Dermis microvascular lymphatic vessel endothelial cell (primary cell): ENCODE measurements at regions not wholly inside any gene's neighbourhood (a gene's known extent, or its start where the extent isn't known, plus 50 kb on each side); places are given as distances from the start of the nearest gene placed in this dataset.

Source experiments
- DNase-seq, 2 donors: peaks; one replicate each; pipeline versions ENCODE4 v3.0.0 to v3.0.0-alpha.2; 2010; ENCODE audit warnings: low read depth in 2 of 2

DNA sequence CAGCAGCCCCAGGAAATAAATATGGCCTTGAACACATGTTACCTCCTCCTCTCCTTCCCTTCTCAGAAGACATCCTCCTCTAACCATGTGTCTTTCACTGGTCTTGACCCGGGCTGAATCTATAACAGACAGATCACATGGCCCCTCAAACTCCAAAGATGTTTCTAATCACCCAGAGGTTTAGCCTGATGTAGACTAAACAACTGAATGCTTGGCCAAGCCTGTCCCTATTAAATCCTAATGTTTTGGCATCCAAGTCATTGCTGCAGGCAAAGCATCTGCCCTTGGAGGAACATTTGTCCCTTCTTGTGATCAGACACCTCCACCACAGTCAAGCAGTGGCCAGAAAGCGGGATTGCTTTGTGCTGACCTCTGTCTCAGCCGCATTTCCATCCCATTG is 65.5 kb downstream of the ANKRD60 start:
- DNase-seq, result no peak

DNA sequence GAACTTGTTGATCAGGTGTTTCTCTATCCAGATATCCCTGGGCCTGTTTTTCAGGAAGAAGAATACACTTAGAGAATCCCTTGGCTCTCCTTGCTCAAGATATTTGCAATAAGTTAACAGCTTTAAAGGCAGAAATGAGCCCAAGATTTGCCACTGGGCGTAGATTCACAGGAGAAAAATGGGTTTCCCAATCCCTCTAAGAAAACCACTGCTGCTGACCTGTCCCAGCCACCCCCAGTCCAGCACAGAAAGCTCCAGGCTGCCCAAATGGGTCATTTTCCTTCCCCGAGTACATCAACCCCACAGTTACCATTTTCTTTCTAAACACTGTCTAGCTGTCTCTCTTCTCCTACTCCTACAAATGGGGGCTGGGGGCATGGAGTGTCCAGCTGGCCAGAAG is 67.3 kb downstream of the ANKRD60 start:
- DNase-seq, result no peak

DNA sequence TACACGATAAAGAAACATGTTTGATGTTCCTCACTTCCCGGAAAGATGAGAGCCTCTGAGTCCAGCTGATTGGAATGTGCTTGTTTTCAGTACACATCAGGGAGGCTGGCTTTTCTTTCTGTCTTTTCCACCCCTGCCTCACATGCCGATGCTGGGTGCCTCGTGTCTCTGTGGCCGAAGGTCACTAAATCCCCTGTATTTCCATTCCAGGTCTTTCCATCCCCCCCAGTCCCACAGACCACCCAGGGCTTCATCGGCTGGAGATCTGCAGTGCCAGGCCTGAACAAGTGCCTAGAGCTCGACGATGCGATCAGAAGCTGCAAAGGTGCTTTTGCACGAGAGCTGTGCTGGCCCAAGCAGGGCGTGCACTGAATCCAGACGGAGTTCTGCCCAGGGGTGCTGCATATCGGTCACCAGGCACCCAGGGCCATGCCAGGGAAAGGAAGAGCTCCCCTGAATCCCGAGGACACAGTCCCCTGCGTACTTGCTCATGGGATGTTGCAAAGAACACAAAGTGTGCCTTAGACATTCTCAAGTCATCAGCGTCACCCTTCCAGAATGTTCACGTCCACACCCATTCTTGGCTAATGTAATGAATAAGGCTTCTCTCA is 67.9 kb downstream of the ANKRD60 start:
- no peak for DNase-seq

DNA sequence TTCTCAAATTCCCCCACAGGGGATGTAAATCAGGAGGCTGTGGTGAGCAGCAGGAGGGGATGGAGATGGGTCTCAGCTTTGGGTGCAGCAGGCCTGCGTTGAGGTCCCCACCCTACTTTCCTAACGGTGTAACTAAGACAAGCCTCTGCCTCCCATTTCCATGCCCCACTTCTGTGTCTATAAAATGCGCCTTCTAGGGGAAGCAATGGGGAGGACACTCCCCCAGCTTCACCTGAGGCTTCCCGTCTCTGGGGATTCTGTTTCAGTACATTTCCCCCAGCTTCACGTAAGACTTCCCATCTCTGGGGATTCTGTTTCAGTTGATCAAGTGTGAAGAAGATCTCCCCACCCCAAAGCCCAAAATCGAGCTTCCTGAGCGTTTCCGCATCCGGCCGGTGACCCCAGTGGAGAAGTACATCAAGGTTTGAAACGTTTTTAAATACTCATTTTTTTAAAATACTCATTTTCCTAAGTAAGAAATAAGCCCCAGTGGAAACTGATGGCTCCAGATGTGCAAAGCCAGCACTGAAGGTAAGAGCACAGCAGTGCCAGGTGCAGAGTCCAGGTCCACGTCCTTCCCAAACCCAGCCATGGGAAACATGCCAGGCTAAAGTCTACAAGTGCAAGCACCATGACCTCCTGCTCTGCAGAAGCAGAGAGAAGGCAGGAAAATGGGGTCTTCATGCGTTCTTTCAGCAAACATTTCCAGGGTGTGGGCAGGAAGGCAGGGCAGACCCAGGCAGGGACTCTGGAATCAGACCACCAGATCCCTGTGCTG is 73.1 kb downstream of the ANKRD60 start:
- no peak for DNase-seq

DNA sequence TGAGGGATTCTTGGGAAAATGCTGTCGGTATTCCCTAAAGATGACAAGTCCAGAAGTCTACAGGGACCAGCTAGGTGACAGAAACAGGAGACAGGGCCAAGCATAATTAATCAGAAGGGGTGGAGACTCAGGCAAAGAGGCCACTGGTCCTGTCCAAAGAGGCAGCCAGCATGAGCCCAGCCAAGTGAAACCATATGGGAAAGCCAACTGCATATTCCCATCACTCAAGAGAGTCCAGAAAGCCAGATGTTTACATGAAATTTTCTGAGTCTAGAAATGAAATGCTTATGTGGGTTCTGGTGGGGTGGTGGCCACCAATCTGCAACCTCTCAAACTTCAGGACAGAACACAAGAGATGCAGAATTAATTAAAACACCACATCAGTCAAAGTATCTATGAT is 74.3 kb downstream of the ANKRD60 start:
- no peak for DNase-seq

DNA sequence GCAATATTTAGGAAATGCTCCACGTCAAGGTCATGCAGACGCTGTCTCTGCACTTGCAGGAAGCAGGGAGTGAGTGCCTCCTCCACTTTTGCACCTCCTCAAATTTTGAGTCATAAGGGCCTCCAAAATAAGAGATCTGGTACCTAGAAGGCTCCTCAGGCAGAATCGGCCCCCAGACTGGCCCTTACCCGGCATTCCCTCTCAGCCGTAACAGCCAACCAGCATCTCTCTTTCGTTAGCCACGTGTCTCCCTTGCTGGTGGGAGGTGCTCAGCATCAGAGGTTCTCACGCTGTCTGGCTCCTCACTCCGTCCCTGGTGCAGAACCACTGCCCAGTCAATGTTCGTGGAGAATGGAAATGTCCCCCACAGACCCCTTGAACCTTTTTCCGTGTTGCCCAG is 75.3 kb downstream of the ANKRD60 start:
- no peak for DNase-seq

DNA sequence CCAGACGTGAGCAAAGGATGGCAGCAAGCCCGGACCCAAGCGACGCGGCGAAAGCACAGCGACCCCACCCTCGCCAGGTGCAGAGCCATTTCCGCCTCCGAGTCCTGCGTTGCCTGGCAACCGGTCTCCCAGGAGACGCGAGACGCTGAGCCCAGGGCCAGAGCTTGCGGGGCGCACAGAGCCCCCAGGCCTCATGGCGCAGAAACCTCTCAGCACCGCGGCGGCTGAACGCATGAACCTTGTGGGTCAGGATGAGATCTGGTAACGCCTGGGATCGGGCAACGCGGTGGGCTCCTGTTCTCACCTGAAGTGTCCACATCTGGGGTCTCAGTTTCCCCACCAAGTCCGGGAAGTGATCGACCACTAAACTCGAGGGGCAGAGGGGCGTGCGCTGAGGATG is 77.7 kb downstream of the ANKRD60 start:
- DNase-seq, result no peak

DNA sequence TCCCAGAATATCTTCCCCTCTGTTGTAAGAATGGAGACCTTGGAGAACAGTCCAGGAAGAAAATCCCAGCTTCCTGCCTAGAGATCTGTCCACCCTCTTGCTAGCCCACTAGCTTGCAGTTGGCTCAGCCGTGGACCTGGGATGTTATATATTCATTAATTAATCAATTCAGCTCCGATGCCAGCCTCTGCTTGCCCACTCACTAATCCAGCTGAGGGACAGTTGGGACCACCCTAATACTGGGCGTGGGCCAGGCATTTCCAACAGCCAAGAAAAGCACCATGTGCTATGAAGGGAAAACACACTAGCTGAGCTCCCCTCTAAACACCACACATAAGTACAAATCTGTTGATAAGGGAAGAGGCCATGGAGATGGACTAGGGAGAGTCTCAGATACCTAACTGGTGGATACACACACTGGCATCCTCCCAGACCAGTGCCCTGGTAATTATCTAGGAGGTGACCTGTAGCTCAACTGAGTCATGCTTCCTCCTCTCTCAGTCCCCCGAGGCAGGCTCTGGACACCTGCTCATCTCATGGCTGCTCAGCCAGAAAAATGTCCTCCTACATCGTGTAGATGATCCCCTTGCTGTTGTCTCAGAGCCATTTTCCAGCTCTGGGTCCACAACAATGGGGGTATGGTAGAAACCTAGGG is 78.9 kb downstream of the ANKRD60 start:
- no peak for DNase-seq

DNA sequence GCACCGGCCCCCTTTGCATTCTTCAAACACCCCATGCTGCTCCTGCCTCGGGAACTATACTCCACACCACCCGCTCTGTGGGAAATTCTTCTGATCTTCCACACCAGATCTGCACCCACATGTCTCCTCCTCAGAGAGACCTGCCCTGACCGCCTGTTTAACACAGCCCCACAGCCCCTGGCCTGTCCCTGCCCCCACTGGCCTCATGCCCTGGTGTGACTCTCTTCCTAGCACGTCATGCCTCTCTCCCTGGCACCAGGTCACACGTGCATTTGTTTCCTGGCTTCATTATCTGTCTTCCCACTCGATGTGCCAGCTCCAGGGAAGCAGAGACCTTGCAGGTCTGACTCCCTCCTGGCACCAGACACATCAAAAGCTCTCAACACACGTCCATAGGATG is 79.6 kb downstream of the ANKRD60 start:
- no peak for DNase-seq

DNA sequence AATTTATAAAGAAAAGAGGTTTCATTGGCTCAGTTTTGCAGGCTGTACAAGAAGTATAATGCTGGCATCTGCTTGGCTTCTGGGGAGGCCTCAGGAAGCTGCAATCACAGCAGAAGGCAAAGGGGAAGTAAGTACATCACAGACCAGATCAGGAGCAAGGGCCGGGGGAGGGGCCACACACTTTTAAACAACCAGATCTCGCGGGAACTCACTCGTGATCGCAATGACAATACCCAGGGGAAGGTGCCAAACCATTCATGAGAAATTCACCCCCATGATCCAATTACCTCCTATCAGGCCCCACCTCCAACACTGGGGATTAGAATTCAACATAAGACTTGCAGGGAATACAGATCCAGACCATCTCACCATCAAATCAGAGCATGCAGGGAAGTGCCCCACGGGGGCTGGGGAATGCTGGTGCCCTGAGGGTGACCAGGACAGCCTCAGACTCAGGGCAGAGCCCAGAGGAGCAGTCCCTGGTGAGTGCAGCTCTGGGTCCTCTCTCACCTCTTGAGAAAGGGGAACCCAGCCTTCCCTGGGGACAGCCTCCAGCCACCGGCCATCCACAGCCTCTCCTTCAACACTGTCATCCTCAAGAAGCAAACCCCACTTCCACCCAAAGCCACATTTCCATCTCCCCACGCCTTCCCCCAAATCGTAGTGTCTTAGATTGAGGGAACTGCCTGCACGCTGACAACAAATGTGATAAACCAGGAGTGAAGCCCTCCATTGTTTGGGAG is 80.7 kb downstream of the ANKRD60 start:
- DNase-seq, result no peak

DNA sequence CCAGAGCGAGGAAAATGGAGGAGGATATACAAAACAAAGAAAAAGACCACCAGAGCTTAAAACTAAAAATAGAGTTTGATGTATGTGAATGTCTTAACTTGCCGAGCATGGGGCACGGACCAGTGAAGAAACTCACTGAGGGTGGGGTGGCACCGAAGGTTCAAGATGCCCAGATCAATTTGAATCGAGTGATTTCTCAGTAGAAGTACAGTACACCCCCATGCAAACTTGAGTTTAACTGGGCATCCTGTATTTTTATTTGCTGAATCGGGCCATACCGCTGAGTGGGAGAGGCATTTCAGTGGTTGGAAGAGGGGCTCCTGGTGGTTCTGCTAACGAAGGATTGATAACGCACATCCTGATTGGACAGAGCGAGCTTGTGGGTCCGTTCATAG is 81.7 kb downstream of the ANKRD60 start:
- no peak for DNase-seq

DNA sequence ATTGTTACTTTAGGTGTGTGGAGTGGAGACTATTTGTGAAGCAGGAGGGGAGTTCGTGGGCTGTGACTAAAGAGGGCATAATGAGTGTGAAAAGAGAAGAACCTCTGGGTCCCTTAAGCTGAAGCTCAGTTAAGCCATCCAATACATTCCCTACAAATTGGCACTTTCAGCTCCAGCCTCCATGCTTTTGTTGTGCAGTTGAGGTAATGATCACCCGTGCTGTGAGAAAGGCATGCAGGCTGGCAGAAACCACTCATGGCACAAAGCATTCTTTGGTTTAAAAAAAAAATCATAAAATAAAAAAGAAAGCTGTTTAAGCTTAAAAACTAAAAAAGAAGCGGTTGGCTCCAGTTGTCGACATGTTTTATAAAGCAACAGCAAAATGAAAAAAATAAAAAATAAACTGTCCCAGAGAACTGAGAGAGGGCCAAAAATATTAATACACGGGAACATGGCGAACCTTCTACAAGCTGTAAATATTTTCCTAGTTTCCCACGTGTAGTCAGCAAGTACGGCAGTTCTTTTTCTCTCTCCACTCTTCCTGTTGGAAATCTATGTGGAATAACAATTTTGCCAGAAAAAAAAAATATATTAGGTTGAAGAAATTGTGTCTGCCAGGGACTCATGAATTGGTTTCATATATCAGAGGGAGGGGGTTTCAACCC is 82.2 kb downstream of the ANKRD60 start:
- no peak for DNase-seq

DNA sequence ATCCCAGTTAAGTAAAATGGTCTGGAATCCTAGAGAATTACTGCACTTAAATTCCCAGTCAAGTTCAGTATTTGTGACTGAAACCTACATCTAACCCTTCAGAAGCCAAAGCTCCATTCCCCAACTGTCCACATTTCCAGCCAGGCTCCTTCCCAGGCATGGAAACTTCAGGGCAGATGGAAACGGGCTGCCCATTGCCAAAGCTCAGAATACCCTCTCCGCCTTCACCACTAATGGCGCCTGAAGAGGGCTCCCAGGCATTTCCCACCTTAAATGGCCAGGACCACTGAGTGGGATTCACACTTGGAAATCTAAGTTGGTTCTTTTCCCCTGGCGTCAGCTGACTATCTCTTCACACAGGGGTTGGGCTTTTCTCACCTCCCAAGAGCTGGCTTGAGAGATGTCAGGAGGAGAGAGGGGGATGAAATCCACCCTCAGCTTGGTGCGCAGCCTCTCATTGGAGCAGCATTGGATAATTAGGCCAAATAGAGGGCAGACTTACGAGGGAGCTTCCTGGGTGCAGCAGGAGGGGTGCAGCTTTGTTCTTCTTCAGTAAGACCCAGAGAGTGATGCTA is 82.9 kb downstream of the ANKRD60 start:
- DNase-seq, result no peak

DNA sequence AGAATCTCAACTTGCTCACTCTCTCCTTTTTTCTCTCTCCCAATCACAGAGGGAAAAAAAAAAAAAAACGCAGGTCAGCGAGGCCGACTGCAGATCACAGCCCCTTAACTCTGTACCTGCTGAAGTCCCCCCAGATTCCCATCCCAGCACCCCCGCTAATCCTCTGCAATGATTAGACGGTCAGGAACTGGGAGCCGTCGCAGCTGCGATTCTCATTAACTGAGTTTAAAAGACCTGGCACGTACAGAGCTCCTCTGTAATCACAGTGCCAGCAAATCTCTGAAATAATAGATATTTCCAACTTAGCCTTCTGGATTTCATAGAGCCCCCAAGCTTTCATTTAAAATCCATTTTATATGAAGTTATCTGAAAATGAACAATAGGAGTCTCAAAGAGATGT is 84.4 kb downstream of the ANKRD60 start:
- DNase-seq, result no peak

DNA sequence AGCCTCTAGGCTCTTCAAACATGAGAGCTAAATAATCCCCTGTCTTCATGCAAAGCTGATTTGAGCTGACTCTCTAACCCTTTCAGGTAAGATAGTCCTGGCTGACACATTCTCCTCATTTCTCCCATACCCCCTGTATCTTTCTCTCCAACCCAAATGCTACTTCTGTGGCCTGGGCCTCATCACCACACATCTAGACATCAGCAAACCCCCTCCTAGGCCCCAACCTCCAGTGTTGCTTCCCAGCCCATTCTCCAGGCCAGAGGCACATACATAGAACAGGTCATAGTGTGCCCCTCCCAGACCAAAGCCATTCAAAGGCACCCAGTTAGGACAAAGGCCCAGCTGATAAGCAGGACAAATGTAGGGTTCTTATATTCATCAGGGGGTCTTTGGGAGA is 84.9 kb downstream of the ANKRD60 start:
- DNase-seq, result no peak

DNA sequence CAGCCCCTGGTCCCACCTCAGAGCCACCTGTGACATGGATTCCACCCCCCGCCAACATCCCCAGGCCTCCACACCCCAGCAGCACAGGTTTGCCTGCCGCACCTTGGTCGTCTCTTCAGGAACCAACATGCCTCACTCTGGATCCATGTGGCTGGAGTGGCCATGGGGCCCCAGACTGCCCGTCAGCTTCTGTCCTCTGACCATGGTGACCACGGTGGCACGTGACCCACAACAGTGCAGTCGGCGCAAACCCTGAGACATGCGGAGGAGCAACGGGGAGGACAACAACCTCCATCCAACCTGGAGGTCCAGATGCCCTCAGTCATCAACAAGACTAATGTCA is 85.6 kb downstream of the ANKRD60 start:
- no peak for DNase-seq

DNA sequence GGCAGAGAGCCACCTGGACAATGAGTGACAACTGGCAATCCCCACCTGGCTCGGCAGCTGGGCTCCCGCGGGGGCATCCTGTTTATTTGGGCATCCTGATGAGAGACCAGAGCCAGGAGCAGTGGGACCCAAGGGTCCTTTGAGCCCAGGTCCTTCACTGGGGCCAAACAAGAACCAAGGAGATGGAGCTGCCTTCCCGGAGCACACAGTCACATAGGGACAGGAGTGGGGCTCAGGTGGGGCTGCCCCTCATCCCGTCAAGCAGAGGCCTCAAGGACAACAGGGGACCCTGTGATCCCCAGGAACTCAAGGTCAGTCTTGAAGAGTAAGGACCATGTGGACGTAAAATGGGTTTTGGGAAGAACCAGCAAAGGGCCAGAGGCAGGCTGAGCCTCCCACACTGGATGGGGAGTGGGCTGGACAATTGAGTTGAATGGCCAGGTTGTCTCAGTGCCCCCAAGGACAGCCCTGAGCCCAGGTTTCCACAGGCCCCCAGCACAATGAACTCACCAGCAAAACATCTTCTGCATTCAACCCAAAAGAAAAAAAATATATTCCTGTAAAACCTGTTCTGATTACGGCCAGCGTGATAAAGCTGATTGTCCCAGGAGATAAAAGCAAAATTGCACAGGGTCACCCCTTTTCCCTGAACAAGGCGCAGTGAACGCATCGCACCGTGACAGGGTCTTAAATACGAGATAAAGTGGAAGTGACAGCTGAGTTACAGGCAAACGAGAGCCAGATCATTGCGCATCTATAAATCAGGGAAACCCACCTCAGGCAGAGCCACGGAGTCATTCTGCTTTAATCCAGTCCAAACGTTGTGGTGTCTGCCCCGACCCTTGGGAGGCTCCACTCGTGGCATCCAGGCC is 86.2 kb downstream of the ANKRD60 start:
- DNase-seq, result no peak

DNA sequence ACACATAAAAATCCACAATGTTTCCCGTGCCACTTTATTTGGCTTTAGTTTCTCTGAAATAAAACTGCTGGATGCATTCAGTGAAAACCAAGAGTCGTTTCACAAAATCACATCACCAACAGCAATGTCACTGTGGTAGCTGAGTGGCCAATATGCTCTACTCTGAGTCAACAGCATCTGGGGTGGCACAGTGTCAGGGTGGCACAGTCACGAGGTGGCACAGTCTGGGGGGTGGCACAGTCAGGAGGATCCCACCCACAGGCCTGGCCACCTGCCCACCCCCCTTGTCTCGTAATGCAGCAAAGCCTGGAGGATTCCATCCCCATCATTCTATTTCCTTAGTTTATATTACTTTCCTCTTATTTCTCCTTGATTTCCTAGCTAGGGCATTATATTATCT is 87.0 kb downstream of the ANKRD60 start:
- DNase-seq, result no peak

DNA sequence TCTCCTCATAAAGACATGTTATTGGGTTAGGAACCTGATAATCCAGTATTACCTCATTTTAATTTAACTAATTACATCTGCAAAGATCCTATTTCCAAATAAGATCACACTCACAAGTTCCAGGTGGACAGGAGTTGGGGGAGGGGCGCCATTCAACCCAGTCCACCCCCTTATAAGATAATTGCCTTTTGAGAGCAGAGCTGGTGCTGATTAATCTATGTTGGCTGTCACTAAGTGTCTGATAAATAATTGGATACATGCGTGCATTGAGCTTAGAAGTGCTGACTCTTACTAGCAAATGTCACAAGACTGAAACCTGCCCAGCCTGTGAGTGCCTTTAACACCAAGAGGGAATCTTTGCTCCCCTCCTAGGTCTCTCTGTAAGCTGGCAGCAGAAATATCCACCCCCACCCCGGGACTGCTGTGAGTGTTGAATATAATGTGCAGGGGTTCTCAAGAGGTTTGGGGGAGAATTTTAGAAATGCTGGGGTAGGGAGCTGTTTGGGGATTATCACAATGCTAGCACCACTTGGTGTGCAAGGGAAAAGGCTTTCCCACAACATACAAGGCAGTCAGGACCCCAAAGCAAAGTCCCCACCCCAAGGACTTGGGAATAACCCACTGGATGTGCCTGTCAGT is 87.5 kb downstream of the ANKRD60 start:
- no peak for DNase-seq
